NT2/D1 (cell line): ENCODE measurements at regions not wholly inside any gene's neighbourhood (a gene's known extent, or its start where the extent isn't known, plus 50 kb on each side); places are given as distances from the start of the nearest gene placed in this dataset.

Experiments used
- SUZ12 ChIP-seq: IDR thresholded peaks from 2 replicates; pipeline ENCODE4 v1.6.1; 2011; ENCODE audit not compliant: insufficient read length, insufficient read depth; ENCODE audit errors: extremely low read depth
- YY1 ChIP-seq: IDR thresholded peaks from 2 replicates; pipeline ENCODE4 v1.6.1; 2011; ENCODE audit not compliant: insufficient read length, insufficient read depth
- ZNF274 ChIP-seq: IDR thresholded peaks from 2 replicates; pipeline ENCODE4 v1.6.1; 2011; ENCODE audit warnings: mild to moderate bottlenecking, low read depth, low read length

- TF ChIP-seq YY1 (no peak), SUZ12 (no peak), ZNF274 (no peak)
Measured at GRCh38 chr4:81521708-81522107, 50.0 kb upstream of the RASGEF1B start.
